ENCODE measurements at regions not wholly inside any gene's neighbourhood (a gene's known extent, or its start where the extent isn't known, plus 50 kb on each side); places are given as distances from the start of the nearest gene placed in this dataset.

GRCh38 chr7:8809320-8809719 lies 375.9 kb downstream of the NXPH1 start:
- no peak for TF ChIP-seq CTCF (IDR thresholded peaks at IDR 0.05; ENCODE audit: borderline replicate concordance, insufficient read depth, low read depth, low read length)
- no peak overlapping the region for H3K4me3 ChIP-seq (ENCODE audit: low read depth, low read length)

DNA sequence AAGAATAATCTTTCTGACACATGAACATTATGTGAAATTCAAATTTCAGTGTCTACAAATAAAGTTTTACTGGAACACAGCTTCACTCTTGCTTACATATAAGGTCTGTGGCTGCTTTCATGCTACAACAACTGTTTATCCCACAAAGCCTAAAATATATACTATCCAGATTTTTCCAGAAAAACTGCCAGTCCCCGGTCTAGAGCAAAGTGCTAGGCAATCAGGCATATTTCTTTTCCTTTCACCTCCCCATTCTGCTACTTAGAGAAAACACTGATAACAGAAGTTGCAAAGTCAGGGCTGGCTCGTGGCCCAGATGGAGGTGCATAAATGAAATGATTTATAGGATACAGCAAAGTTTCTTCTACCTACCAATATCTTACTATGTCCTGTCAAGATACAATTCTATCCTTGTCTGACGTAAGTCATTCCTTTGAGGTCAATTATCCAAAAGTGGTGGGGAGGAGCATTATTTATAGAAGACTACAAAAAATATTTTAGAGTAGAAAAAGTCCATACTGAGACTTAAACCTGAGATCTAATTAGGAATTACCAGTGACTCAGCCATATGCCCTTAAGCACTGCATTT lies 384.1 kb downstream of the NXPH1 start:
- H3K4me3 ChIP-seq (ENCODE audit: low read depth, low read length), result no peak overlapping the region
- no peak for TF ChIP-seq CTCF (IDR thresholded peaks at IDR 0.05; ENCODE audit: borderline replicate concordance, insufficient read depth, low read depth, low read length)

DNA sequence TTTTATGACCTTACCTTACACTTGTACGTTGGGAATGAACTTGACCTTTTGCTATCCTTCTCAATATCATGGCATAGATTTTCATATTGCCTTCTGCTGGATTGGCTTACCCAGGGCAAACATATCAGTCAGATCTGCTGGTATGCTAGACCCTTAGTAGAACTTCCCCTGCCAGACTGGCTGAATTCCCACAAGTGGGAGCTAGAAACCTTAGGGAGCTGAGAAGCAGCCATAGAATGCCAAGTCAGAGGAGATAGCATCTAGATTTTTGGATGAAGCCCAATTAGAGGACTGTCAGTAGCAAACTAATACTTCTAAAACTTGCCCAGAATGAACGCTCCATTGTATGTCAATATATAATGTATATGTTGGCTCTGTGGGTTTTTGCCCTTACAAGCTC lies 385.0 kb downstream of the NXPH1 start:
- no peak overlapping the region for H3K4me3 ChIP-seq (ENCODE audit: low read depth, low read length)
- no peak for TF ChIP-seq CTCF (IDR thresholded peaks at IDR 0.05; ENCODE audit: borderline replicate concordance, insufficient read depth, low read depth, low read length)

- no peak for TF ChIP-seq CTCF (IDR thresholded peaks at IDR 0.05; ENCODE audit: borderline replicate concordance, insufficient read depth, low read depth, low read length)
- H3K4me3 ChIP-seq (ENCODE audit: low read depth, low read length), result no peak overlapping the region
Observed at GRCh38 chr7:8822595-8822994, 389.2 kb downstream of the NXPH1 start.

GRCh38 chr7:8823486-8823885 lies 390.1 kb downstream of the NXPH1 start:
- TF ChIP-seq CTCF (IDR thresholded peaks at IDR 0.05; ENCODE audit: borderline replicate concordance, insufficient read depth, low read depth, low read length), result no peak

GRCh38 chr7:8827329-8827728 lies 393.9 kb downstream of the NXPH1 start:
- TF ChIP-seq CTCF (IDR thresholded peaks at IDR 0.05; ENCODE audit: borderline replicate concordance, insufficient read depth, low read depth, low read length), result no peak
- H3K4me3 ChIP-seq (ENCODE audit: low read depth, low read length), result no peak overlapping the region

More at GRCh38 chr7:8823486-8823885, 390.1 kb downstream of the NXPH1 start:
- H3K4me3 ChIP-seq (ENCODE audit: low read depth, low read length), result no peak overlapping the region

DNA sequence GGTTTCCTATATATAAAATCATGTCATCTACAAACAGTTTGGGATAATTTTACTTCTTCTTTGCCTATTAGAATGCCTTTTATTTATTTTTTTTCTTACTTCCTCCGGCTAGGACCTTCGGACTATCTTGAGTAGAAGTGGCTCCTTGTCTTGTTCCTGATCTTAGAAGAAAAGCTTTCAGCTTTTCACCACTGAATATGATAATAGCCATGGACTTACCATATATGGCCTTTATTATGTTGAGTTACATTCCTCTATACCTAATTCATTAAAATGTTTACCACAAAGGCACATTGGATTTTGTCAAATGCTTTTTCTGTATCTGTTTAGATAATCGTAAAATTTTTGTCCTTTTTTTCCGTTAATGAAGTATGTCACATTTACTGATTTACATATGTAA lies 395.7 kb downstream of the NXPH1 start:
- no peak for TF ChIP-seq CTCF (IDR thresholded peaks at IDR 0.05; ENCODE audit: borderline replicate concordance, insufficient read depth, low read depth, low read length)
- H3K4me3 ChIP-seq (ENCODE audit: low read depth, low read length), result no peak overlapping the region
